GM06990 (cell line): ENCODE measurements at regions not wholly inside any gene's neighbourhood (a gene's known extent, or its start where the extent isn't known, plus 50 kb on each side); places are given as distances from the start of the nearest gene placed in this dataset.

Source experiments
- DNase-seq: peaks from one replicate; pipeline ENCODE4 v3.0.0-alpha.2; 2011; ENCODE audit not compliant: insufficient read length; ENCODE audit errors: extremely low read depth
- H3K27me3 ChIP-seq: replicated peaks from 2 replicates; pipeline ENCODE4 v1.6.0; 2011; ENCODE audit warnings: low read length; ENCODE audit not compliant: control insufficient read depth, insufficient read depth
- H3K36me3 ChIP-seq: 2 replicates; pipeline ENCODE4 v1.5.1; 2011; ENCODE audit warnings: low read length; ENCODE audit not compliant: control insufficient read depth, insufficient read depth
- H3K4me3 ChIP-seq: replicated peaks from 2 replicates; pipeline ENCODE4 v1.5.1; 2011; ENCODE audit warnings: low read depth, mild to moderate bottlenecking, control low read depth, low read length
- CTCF ChIP-seq: IDR thresholded peaks from 2 replicates; pipeline ENCODE4 v1.5.1; 2011; ENCODE audit warnings: low read length, control low read depth, mild to moderate bottlenecking, inconsistent platforms; ENCODE audit not compliant: insufficient read depth, poor library complexity, severe bottlenecking

DNA sequence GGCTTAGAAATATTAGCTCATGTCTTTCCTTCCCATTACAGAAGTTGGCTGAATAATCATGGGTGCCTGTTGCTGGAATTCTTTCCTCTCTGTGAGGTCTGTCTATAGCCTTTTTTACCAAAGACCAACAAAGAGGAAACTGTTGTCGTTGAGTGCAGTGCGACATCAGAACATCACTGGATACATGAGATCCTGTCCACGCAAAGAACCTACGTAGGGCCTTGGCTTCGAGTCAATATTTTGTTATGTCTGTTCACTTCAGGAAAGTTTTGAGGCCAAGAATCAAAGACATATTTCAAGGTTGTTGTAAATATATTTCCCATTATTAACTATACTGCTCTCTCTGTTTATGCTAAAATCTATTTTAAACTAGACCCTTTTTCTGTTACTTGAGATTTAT, 101.5 kb upstream of the IL12A start:
- Histone ChIP-seq H3K27me3 (no peaks in the 10 kb centered on the region), H3K4me3 (no peak overlapping the region), H3K36me3 (no peaks in the 10 kb centered on the region)
- TF ChIP-seq CTCF = no peak
- no peak for DNase-seq

DNA sequence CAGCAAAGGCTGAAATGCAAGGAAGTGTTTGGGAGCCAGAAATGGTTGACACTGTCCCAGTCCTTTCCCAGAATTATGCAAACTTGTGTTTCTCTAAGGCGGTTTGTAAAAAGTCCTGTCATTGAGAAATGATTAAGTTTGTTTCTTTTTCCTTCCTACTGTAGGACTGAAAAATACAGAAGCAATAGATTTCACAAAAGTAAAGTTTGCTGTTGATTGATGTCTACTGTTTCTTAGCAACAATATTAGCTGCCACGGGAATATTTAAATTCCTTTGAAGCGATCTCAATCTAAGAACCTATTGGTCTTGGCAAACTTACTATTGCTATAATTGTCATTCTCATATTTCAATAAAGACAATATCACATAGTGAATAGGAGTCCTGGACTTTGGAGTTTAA, 100.7 kb upstream of the IL12A start:
- no peak for DNase-seq
- Histone ChIP-seq H3K36me3 (no peaks in the 10 kb centered on the region), H3K27me3 (no peaks in the 10 kb centered on the region), H3K4me3 (no peak overlapping the region)
- no peak for TF ChIP-seq CTCF

DNA sequence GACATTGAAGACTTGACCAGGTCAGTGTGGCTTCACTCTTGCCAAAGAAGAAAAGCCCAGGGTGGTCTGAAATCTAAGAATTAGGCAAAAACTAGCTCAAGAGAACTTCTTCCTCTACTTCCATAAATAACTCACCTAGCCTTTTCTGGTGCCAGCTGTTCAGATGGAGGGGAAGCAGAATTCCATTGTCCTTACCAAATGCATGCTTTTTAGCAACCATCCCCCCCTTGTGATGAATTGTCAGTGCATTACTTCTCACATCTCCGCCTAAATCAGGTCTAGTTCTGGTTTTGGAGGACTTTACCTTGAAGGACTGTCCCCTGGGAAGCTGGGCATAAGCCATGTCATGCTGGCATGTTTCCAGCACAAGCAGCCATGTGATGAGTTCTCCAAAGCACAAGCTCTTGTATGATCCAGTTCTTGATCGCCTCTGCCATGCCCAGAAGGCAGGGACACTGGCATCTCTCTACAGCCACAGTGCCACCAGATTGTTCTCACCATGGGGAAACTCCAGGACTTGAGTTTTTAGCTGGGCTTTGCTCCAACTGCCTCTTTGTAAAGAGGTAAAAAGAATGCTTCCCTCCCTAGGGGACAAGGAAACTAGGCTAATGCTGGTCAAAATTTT, 96.4 kb upstream of the IL12A start:
- no peak for TF ChIP-seq CTCF
- Histone ChIP-seq H3K4me3 (no peak overlapping the region), H3K36me3 (no peaks in the 10 kb centered on the region), H3K27me3 (no peaks in the 10 kb centered on the region)
- no peak for DNase-seq

- Histone ChIP-seq H3K27me3 (no peaks in the 10 kb centered on the region), H3K36me3 (no peaks in the 10 kb centered on the region), H3K4me3 (no peak overlapping the region)
- no peak for DNase-seq
- no peak for TF ChIP-seq CTCF
Observed at GRCh38 chr3:159892801-159893200, 95.8 kb upstream of the IL12A start.

DNA sequence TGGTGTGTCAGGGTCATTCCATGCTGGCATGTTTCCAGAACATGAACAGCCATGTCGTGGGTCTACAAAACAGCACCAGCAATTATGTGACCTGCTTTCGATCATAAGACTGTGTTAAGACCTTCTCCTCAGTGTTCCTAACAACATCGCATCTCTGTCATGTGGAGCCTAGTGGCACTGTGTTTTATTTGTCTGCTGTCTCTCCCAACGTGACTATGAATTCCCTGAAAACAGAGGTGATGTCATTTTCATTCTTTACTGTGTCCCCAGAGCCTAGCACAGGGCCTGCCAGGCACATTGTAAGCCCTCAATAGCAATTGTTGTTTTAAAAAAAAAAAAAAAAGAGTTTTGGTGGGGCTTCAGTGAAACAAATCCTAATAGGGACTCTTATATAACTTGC, 94.2 kb upstream of the IL12A start:
- Histone ChIP-seq H3K36me3 (no peaks in the 10 kb centered on the region), H3K4me3 (no peak overlapping the region), H3K27me3 (no peaks in the 10 kb centered on the region)
- no peak for TF ChIP-seq CTCF
- no peak for DNase-seq

GRCh38 chr3:159895430-159895829, 93.2 kb upstream of the IL12A start:
- no peak for DNase-seq
- Histone ChIP-seq H3K27me3 (no peaks in the 10 kb centered on the region), H3K4me3 (no peak overlapping the region), H3K36me3 (no peaks in the 10 kb centered on the region)
- TF ChIP-seq CTCF = no peak
